Activated CD4-positive, alpha-beta memory T cell treated with anti-CD3 and anti-CD28 coated beads, Interleukin-2, amount 10 ng/mL, durations not matched to agents 7 days and 5 days (primary cell): ENCODE measurements at regions not wholly inside any gene's neighbourhood (a gene's known extent, or its start where the extent isn't known, plus 50 kb on each side); places are given as distances from the start of the nearest gene placed in this dataset.

Experiments used
- CTCF ChIA-PET: fragments of 350-600 bp; sonication (Branson Sonifier 250); formaldehyde crosslinking; loops from one replicate; lab custom pipeline; 2021; ENCODE audit warnings: antibody characterized with exemption, inconsistent platforms; lab: Charles Lee
- POLR2A ChIA-PET: fragments of 350-600 bp; sonication (Branson Sonifier 250); formaldehyde crosslinking; loops from one replicate; lab custom pipeline; 2021; ENCODE audit warnings: antibody characterized with exemption; lab: Charles Lee
- DNase-seq: peaks from one replicate; pipeline ENCODE4 v3.0.0-alpha.2; 2020
- H3K27ac Mint-ChIP-seq: one replicate; pipeline ENCODE4 v1.8.0; 2021; ENCODE audit warnings: mild to moderate bottlenecking, mixed read lengths
- H3K27me3 Mint-ChIP-seq: one replicate; pipeline ENCODE4 v1.8.0; 2021; ENCODE audit warnings: mixed read lengths
- H3K36me3 Mint-ChIP-seq: one replicate; pipeline ENCODE4 v1.8.0; 2021; ENCODE audit warnings: low read depth, mixed read lengths
- H3K4me1 Mint-ChIP-seq: one replicate; pipeline ENCODE4 v1.8.0; 2021; ENCODE audit warnings: mixed read lengths
- H3K4me3 Mint-ChIP-seq: one replicate; pipeline ENCODE4 v1.8.0; 2021; ENCODE audit warnings: mild to moderate bottlenecking, mixed read lengths
- H3K9me3 Mint-ChIP-seq: one replicate; pipeline ENCODE4 v1.8.0; 2021; ENCODE audit warnings: mixed read lengths

GRCh38 chr22:48870436-48870835, 957.2 kb downstream of the BRD1 start:
- no peak for DNase-seq
- peaks cover 4% of the 10 kb centered on the region for H3K9me3 Mint-ChIP-seq
- H3K36me3 Mint-ChIP-seq: no peaks in the 10 kb centered on the region
- POLR2A ChIA-PET: no interaction called here
- H3K4me1 Mint-ChIP-seq: no peaks in the 10 kb centered on the region
- H3K27ac Mint-ChIP-seq: no peak overlapping the region
- no peak overlapping the region for H3K4me3 Mint-ChIP-seq
- no peaks in the 10 kb centered on the region for H3K27me3 Mint-ChIP-seq
- CTCF ChIA-PET: no interaction called here

DNA sequence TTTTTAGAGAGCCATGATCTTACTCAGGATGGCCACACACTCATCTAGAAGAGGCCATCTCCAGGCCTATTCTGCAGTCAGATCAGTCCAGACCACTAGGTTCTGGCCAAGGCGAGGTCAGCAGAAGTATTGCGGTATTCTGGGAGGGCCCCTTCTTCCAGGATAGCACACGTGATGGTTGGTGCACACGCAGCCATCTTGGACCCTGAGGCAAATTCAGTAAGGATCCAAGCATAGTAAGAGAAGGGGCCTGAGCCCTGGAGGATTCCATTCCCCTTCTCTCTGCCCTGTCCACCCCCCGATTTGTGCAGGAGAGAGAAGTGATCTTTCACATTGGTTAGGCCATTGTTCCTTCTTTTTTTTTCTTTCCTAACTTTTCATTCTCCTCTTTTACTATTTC, 957.9 kb downstream of the BRD1 start:
- POLR2A ChIA-PET: no interaction called here

DNA sequence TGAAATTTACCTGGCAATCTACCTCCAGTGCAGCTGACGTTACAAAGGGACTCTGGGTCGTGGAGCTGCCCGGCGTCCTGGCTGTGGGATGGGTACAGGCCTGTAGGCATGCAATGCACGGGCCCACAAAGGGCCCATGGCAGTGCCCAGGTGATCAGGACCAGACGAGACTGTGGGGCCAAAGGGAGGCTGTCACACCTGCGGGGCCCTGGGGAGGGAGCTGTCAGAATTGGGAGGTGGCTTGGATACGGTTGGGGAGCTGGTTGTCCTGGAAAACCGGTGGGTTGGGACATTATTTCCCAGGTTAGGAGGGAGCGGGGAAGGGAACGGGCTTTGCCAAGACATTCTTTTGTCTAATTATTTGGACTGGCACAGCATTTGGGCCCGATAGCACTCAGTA, 958.5 kb downstream of the BRD1 start:
- Mint-ChIP-seq H3K9me3 (peaks cover 4% of the 10 kb centered on the region), H3K4me1 (no peaks in the 10 kb centered on the region), H3K36me3 (no peaks in the 10 kb centered on the region), H3K4me3 (no peak overlapping the region), H3K27me3 (no peaks in the 10 kb centered on the region), H3K27ac (no peak overlapping the region)
- ChIA-PET CTCF (no interaction called here), POLR2A (no interaction called here)
- no peak for DNase-seq

More for the DNA sequence above, 957.9 kb downstream of the BRD1 start:
- Mint-ChIP-seq H3K27ac (no peak overlapping the region), H3K9me3 (peaks cover 4% of the 10 kb centered on the region), H3K36me3 (no peaks in the 10 kb centered on the region), H3K4me3 (no peak overlapping the region), H3K27me3 (no peaks in the 10 kb centered on the region), H3K4me1 (no peaks in the 10 kb centered on the region)
- CTCF ChIA-PET: no interaction called here
- DNase-seq: no peak

GRCh38 chr22:48868554-48868953, 959.1 kb downstream of the BRD1 start:
- Mint-ChIP-seq H3K4me3 (no peak overlapping the region), H3K9me3 (peaks cover 4% of the 10 kb centered on the region), H3K36me3 (no peaks in the 10 kb centered on the region), H3K27me3 (no peaks in the 10 kb centered on the region), H3K4me1 (no peaks in the 10 kb centered on the region), H3K27ac (no peak overlapping the region)
- POLR2A ChIA-PET: no interaction called here
- DNase-seq: no peak
- CTCF ChIA-PET: no interaction called here

GRCh38 chr22:48867891-48868290, 959.8 kb downstream of the BRD1 start:
- Mint-ChIP-seq H3K4me1 (no peaks in the 10 kb centered on the region), H3K27me3 (no peaks in the 10 kb centered on the region), H3K36me3 (no peaks in the 10 kb centered on the region), H3K9me3 (peaks cover 4% of the 10 kb centered on the region), H3K4me3 (no peak overlapping the region), H3K27ac (no peak overlapping the region)
- DNase-seq: no peak
- ChIA-PET CTCF (no interaction called here), POLR2A (no interaction called here)

DNA sequence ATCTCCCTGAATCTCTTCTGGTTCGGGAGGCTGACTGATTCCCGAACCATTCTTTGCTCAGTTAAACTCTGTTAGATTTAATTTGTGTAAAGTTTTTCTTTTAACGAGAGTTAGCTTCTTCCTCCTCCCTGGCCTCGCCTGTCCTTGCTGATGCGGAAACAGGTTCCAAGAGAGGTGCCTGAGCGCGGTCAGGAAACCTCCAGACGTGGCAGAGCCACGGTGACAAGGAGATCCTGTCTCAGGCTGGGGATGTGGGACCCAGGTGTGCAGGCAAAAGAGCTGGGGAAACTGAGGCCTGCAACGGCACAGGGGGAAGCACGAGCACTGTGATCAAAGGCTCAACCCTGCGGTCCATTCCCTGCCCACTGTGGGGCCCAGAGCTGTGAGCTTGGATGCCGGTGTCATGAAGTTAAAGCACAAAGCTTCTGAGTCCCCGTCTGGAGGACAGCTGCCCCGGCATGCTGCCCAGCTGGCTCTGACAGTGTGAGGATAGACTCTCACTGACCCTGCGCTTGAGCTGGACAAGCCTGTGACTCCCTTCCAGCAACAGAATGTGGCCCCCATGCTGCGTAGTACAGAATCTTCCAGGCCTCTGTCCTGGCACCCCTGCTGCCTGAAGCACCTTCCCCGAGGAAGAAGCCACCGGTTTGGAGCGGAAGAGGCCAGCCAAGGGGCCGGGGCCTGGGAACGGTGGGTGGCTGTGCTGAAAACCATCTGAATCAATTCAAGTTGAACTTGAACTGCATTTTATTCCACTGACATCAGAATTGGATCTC, 960.6 kb downstream of the BRD1 start:
- Mint-ChIP-seq H3K27me3 (no peaks in the 10 kb centered on the region), H3K4me1 (no peaks in the 10 kb centered on the region), H3K4me3 (no peak overlapping the region), H3K36me3 (no peaks in the 10 kb centered on the region), H3K9me3 (peaks cover 4% of the 10 kb centered on the region), H3K27ac (no peak overlapping the region)
- ChIA-PET CTCF (no interaction called here), POLR2A (no interaction called here)
- DNase-seq: no peak

DNA sequence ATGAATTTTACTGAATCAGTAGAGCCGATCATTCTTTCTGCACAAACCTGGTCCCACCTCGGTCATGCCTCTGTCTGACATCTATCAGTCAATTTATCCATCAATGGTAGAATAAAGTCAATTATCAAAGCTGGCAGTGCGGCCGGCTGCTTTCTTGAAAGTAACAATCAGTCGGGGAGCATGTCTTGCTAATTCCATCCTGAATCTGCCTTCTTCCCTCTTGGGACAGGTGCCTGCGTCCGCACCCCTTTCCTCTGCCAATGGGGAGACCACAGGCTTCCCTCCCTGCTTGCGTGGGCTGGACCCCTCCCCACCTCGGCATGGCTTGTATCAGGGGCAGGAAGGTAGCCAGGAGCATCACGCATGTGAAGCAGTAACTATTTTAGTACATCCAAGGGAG, 962.9 kb downstream of the BRD1 start:
- ChIA-PET POLR2A (no interaction called here), CTCF (no interaction called here)
- Mint-ChIP-seq H3K4me1 (no peaks in the 10 kb centered on the region), H3K36me3 (no peaks in the 10 kb centered on the region), H3K27me3 (no peaks in the 10 kb centered on the region), H3K9me3 (no peaks in the 10 kb centered on the region), H3K27ac (no peak overlapping the region), H3K4me3 (no peak overlapping the region)
- no peak for DNase-seq

- H3K9me3 Mint-ChIP-seq: no peaks in the 10 kb centered on the region
- H3K27ac Mint-ChIP-seq: no peak overlapping the region
- no peak for DNase-seq
- no peak overlapping the region for H3K4me3 Mint-ChIP-seq
- POLR2A ChIA-PET: no interaction called here
- H3K4me1 Mint-ChIP-seq: no peaks in the 10 kb centered on the region
- CTCF ChIA-PET: no interaction called here
- H3K27me3 Mint-ChIP-seq: no peaks in the 10 kb centered on the region
- no peaks in the 10 kb centered on the region for H3K36me3 Mint-ChIP-seq
These were observed 963.6 kb downstream of the BRD1 start for GRCh38 chr22:48863965-48864528.

DNA sequence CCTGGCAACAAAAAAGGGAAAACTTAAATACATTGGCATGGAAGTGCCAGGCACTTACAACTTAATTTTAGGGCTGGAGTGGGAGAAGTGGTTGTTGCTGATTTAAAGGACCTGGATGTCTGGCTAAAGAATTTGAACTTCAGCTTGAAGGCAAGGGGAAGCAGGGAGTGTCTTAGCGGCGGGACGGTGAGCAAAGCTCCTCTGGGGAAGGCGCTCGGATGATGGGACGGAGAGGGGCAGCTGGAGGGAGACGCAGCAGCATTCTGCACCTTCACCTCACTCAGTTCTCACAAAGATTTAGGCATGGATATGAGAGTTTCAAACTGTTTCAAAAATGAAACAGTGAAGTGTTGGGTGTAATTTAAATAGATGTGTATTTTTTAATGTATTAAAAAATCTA, 967.1 kb downstream of the BRD1 start:
- Mint-ChIP-seq H3K27ac (no peak overlapping the region), H3K9me3 (no peaks in the 10 kb centered on the region), H3K36me3 (no peaks in the 10 kb centered on the region), H3K4me3 (no peak overlapping the region), H3K27me3 (no peaks in the 10 kb centered on the region), H3K4me1 (no peaks in the 10 kb centered on the region)
- ChIA-PET POLR2A (no interaction called here), CTCF (no interaction called here)
- DNase-seq: no peak

- no peak overlapping the region for H3K27ac Mint-ChIP-seq
- H3K4me1 Mint-ChIP-seq: no peaks in the 10 kb centered on the region
- no peak for DNase-seq
- H3K27me3 Mint-ChIP-seq: no peaks in the 10 kb centered on the region
- H3K4me3 Mint-ChIP-seq: no peak overlapping the region
- H3K36me3 Mint-ChIP-seq: no peaks in the 10 kb centered on the region
- ChIA-PET CTCF (no interaction called here), POLR2A (no interaction called here)
- H3K9me3 Mint-ChIP-seq: no peaks in the 10 kb centered on the region
These were observed 968.8 kb downstream of the BRD1 start for GRCh38 chr22:48858856-48859255.

- no peaks in the 10 kb centered on the region for H3K9me3 Mint-ChIP-seq
- CTCF ChIA-PET: no interaction called here
- no peaks in the 10 kb centered on the region for H3K4me1 Mint-ChIP-seq
- no peak for DNase-seq
- POLR2A ChIA-PET: no interaction called here
- H3K36me3 Mint-ChIP-seq: no peaks in the 10 kb centered on the region
- H3K27ac Mint-ChIP-seq: no peak overlapping the region
- H3K4me3 Mint-ChIP-seq: no peak overlapping the region
- H3K27me3 Mint-ChIP-seq: no peaks in the 10 kb centered on the region
These were observed 969.6 kb downstream of the BRD1 start for GRCh38 chr22:48858121-48858520.

DNA sequence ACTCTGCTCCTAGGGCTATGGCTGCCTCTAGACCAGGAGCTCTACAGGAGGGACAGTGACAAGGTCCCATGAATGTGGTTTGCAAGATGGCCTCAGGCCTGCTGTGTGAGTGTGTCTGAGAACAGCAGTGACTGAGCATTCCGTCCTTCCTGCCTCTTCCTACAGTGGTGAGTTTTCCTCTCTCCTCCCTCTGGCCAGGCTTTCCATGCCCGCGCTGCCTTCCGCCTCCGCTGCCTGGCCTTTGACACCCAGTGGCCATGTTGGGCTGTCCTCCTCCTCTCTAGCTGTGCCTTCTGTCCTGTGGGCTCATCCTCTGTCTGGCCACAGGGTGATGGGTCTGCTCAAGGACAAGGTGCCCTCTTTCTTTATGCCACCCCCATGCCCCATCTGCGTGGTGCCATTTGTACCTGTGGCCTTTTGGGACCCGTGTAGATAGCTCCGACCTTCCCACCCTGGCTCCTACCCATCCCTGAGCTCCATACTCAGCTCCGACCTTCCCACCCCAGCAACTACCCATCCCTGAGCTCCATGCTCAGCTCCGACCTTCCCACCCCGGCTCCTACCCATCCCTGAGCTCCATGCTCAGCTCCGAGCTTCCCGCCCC, 970.4 kb downstream of the BRD1 start:
- POLR2A ChIA-PET: no interaction called here
- no peak for DNase-seq
- CTCF ChIA-PET: no interaction called here
- Mint-ChIP-seq H3K36me3 (no peaks in the 10 kb centered on the region), H3K9me3 (no peaks in the 10 kb centered on the region), H3K27ac (no peak overlapping the region), H3K4me3 (no peak overlapping the region), H3K4me1 (no peaks in the 10 kb centered on the region), H3K27me3 (no peaks in the 10 kb centered on the region)

- no peak overlapping the region for H3K4me3 Mint-ChIP-seq
- H3K9me3 Mint-ChIP-seq: no peaks in the 10 kb centered on the region
- ChIA-PET POLR2A (no interaction called here), CTCF (no interaction called here)
- no peak overlapping the region for H3K27ac Mint-ChIP-seq
- no peaks in the 10 kb centered on the region for H3K36me3 Mint-ChIP-seq
- no peak for DNase-seq
- no peaks in the 10 kb centered on the region for H3K4me1 Mint-ChIP-seq
- H3K27me3 Mint-ChIP-seq: no peaks in the 10 kb centered on the region
These were observed 971.4 kb downstream of the BRD1 start for GRCh38 chr22:48856308-48856615.
